ENCODE measurements at regions not wholly inside any gene's neighbourhood (a gene's known extent, or its start where the extent isn't known, plus 50 kb on each side); places are given as distances from the start of the nearest gene placed in this dataset.

DNA sequence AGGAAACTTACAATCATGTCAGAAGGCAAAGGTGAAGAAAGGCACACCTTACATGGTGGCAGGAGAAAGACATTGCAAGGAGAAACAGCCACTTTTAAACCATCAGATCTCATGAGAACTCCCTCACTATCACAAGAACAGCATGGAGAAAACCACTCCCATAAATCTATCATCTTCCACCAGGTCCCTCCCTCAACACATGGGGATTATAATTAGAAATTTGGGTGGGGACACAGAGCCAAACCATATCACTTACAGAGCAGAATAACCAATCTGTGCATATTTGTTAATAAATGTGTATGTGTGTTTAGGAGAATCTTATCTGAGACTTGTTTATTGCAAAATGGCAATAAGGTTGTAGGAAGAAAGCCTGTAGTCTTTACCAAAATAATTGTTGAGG, 205.2 kb upstream of the ANO3 start:
- no peak overlapping the region for H3K27ac ChIP-seq (ENCODE audit: low read length)
- TF ChIP-seq EZH2 (IDR thresholded peaks at IDR 0.05; ENCODE audit: borderline replicate concordance, low read depth, low read length, severe bottlenecking) = no peak
- TF ChIP-seq CTCF (IDR thresholded peaks at IDR 0.05; ENCODE audit: borderline replicate concordance, extremely low read depth, low read length, poor library complexity, severe bottlenecking) = no peak
- H3K9ac ChIP-seq (ENCODE audit: low read depth, low read length) = no peak overlapping the region
- DNase-seq (no peak), ATAC-seq (ENCODE audit: insufficient read depth, low read depth) (no peak)
- H3K27me3 ChIP-seq (ENCODE audit: insufficient read depth, low read length, poor library complexity) = no peaks in the 10 kb centered on the region
- H3K4me3 ChIP-seq (ENCODE audit: low read depth in 1 of 2, low read length in 2 of 2) = no peak overlapping the region
- no peaks in the 10 kb centered on the region for H3K36me3 ChIP-seq (ENCODE audit: insufficient read depth, low read length)
- no peak overlapping the region for H3K4me2 ChIP-seq (ENCODE audit: insufficient read depth, low read length)
- H3K4me1 ChIP-seq (ENCODE audit: insufficient read depth, low read length) = no peaks in the 10 kb centered on the region
- H3K79me2 ChIP-seq (ENCODE audit: insufficient read depth, low read length) = no peaks in the 10 kb centered on the region
- no peak overlapping the region for H2AFZ ChIP-seq (ENCODE audit: low read depth, low read length)
- no peaks in the 10 kb centered on the region for H4K20me1 ChIP-seq (ENCODE audit: insufficient read depth, low read length)
- no peaks in the 10 kb centered on the region for H3K9me3 ChIP-seq (ENCODE audit: insufficient read depth, low read length, severe bottlenecking)

GRCh38 chr11:26127336-26127735, 204.6 kb upstream of the ANO3 start:
- Histone ChIP-seq H3K36me3 (ENCODE audit: insufficient read depth, low read length) (no peaks in the 10 kb centered on the region), H3K9ac (ENCODE audit: low read depth, low read length) (no peak overlapping the region), H3K9me3 (ENCODE audit: insufficient read depth, low read length, severe bottlenecking) (no peaks in the 10 kb centered on the region), H3K27me3 (ENCODE audit: insufficient read depth, low read length, poor library complexity) (no peaks in the 10 kb centered on the region), H3K27ac (ENCODE audit: low read length) (no peak overlapping the region), H3K4me2 (ENCODE audit: insufficient read depth, low read length) (no peak overlapping the region), H4K20me1 (ENCODE audit: insufficient read depth, low read length) (no peaks in the 10 kb centered on the region), H3K4me3 (ENCODE audit: low read depth in 1 of 2, low read length in 2 of 2) (no peak overlapping the region), H3K79me2 (ENCODE audit: insufficient read depth, low read length) (no peaks in the 10 kb centered on the region), H2AFZ (ENCODE audit: low read depth, low read length) (no peak overlapping the region), H3K4me1 (ENCODE audit: insufficient read depth, low read length) (no peaks in the 10 kb centered on the region)
- ATAC-seq (ENCODE audit: insufficient read depth, low read depth) (no peak), DNase-seq (no peak)
- TF ChIP-seq EZH2 (IDR thresholded peaks at IDR 0.05; ENCODE audit: borderline replicate concordance, low read depth, low read length, severe bottlenecking) = no peak
- TF ChIP-seq CTCF (IDR thresholded peaks at IDR 0.05; ENCODE audit: borderline replicate concordance, extremely low read depth, low read length, poor library complexity, severe bottlenecking) = no peak

DNA sequence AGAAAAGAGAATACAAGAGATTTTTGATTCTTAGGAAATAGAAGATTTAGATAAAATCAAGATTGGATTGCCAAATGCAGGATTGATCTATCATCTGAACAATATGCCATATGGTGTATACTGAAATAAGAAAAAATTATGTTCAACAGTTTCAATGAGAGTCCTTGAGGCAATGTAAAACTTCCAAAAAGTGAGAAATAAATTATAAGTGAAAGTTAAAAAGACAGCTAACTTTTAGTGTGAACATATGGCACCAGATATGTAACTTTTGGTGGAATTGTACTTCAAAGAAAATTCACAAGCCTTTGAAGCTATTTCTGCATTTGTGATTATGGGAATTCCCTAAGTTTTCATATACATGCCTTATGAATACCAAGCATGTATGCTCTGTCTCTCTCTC, 200.5 kb upstream of the ANO3 start:
- Histone ChIP-seq H3K27me3 (ENCODE audit: insufficient read depth, low read length, poor library complexity) (no peaks in the 10 kb centered on the region), H4K20me1 (ENCODE audit: insufficient read depth, low read length) (no peaks in the 10 kb centered on the region), H3K9me3 (ENCODE audit: insufficient read depth, low read length, severe bottlenecking) (no peaks in the 10 kb centered on the region), H3K27ac (ENCODE audit: low read length) (no peak overlapping the region), H3K79me2 (ENCODE audit: insufficient read depth, low read length) (no peaks in the 10 kb centered on the region), H3K36me3 (ENCODE audit: insufficient read depth, low read length) (no peaks in the 10 kb centered on the region), H3K4me3 (ENCODE audit: low read depth in 1 of 2, low read length in 2 of 2) (no peak overlapping the region), H2AFZ (ENCODE audit: low read depth, low read length) (no peak overlapping the region), H3K9ac (ENCODE audit: low read depth, low read length) (no peak overlapping the region), H3K4me1 (ENCODE audit: insufficient read depth, low read length) (no peaks in the 10 kb centered on the region), H3K4me2 (ENCODE audit: insufficient read depth, low read length) (no peak overlapping the region)
- no peak for ATAC-seq (ENCODE audit: insufficient read depth, low read depth)
- no peak for DNase-seq
- TF ChIP-seq CTCF (IDR thresholded peaks at IDR 0.05; ENCODE audit: borderline replicate concordance, extremely low read depth, low read length, poor library complexity, severe bottlenecking) = no peak
- TF ChIP-seq EZH2 (IDR thresholded peaks at IDR 0.05; ENCODE audit: borderline replicate concordance, low read depth, low read length, severe bottlenecking) = no peak

- Histone ChIP-seq H3K9ac (ENCODE audit: low read depth, low read length) (no peak overlapping the region), H3K36me3 (ENCODE audit: insufficient read depth, low read length) (no peaks in the 10 kb centered on the region), H3K79me2 (ENCODE audit: insufficient read depth, low read length) (no peaks in the 10 kb centered on the region), H3K4me3 (ENCODE audit: low read depth in 1 of 2, low read length in 2 of 2) (no peak overlapping the region), H2AFZ (ENCODE audit: low read depth, low read length) (no peak overlapping the region), H3K4me2 (ENCODE audit: insufficient read depth, low read length) (no peak overlapping the region), H3K27ac (ENCODE audit: low read length) (no peak overlapping the region), H3K9me3 (ENCODE audit: insufficient read depth, low read length, severe bottlenecking) (no peaks in the 10 kb centered on the region), H4K20me1 (ENCODE audit: insufficient read depth, low read length) (no peaks in the 10 kb centered on the region), H3K27me3 (ENCODE audit: insufficient read depth, low read length, poor library complexity) (no peaks in the 10 kb centered on the region), H3K4me1 (ENCODE audit: insufficient read depth, low read length) (no peaks in the 10 kb centered on the region)
- DNase-seq (no peak), ATAC-seq (ENCODE audit: insufficient read depth, low read depth) (no peak)
- TF ChIP-seq CTCF (IDR thresholded peaks at IDR 0.05; ENCODE audit: borderline replicate concordance, extremely low read depth, low read length, poor library complexity, severe bottlenecking) = no peak
- TF ChIP-seq EZH2 (IDR thresholded peaks at IDR 0.05; ENCODE audit: borderline replicate concordance, low read depth, low read length, severe bottlenecking) = no peak
Measured at GRCh38 chr11:26134053-26134452, 197.9 kb upstream of the ANO3 start.

Data from DND-41 (cell line).